ENCODE measurements at regions not wholly inside any gene's neighbourhood (a gene's known extent, or its start where the extent isn't known, plus 50 kb on each side); places are given as distances from the start of the nearest gene placed in this dataset.

DNA sequence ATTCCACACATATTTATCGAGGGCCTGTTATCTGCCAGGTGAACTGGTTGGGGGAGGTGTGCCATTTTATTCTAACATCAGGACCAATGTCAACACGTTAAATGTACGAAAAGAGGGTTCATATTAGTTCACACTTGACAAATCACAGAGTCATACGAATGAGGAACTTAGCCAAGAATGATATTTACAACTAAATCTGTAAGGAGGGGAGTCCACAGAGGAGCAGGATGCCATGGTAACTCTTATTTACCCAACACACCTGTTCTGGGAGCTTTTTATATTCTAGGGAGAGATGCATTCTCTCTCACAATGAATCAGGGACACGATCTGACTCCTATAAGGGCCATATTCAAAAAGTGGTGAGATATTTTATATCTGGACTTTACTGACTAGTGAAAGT lies 144.1 kb downstream of the CDC42EP3 start:
- Histone ChIP-seq H3K9me3 (no peaks in the 10 kb centered on the region), H3K27ac (no peak overlapping the region), H3K4me1 (replicated peaks) (no peaks in the 10 kb centered on the region), H3K27me3 (replicated peaks; ENCODE audit: insufficient read depth) (no peaks in the 10 kb centered on the region), H3K36me3 (no peaks in the 10 kb centered on the region), H3K4me3 (no peak overlapping the region)
- TF ChIP-seq, protein P1, sequence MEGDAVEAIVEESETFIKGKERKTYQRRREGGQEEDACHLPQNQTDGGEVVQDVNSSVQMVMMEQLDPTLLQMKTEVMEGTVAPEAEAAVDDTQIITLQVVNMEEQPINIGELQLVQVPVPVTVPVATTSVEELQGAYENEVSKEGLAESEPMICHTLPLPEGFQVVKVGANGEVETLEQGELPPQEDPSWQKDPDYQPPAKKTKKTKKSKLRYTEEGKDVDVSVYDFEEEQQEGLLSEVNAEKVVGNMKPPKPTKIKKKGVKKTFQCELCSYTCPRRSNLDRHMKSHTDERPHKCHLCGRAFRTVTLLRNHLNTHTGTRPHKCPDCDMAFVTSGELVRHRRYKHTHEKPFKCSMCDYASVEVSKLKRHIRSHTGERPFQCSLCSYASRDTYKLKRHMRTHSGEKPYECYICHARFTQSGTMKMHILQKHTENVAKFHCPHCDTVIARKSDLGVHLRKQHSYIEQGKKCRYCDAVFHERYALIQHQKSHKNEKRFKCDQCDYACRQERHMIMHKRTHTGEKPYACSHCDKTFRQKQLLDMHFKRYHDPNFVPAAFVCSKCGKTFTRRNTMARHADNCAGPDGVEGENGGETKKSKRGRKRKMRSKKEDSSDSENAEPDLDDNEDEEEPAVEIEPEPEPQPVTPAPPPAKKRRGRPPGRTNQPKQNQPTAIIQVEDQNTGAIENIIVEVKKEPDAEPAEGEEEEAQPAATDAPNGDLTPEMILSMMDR (IDR thresholded peaks at IDR 0.05), result no peak
- no peak for TF ChIP-seq POLR2AphosphoS5 (IDR thresholded peaks at IDR 0.05)
- TF ChIP-seq POLR2A (IDR thresholded peaks at IDR 0.05), result no peak
- intact Hi-C loops (cut with DNase I), result no loop called here
- WGBS, result 59% methylated on average over 5 of the region's 5 CpGs
- no peak for DNase-seq (ENCODE audit: low spot score)

DNA sequence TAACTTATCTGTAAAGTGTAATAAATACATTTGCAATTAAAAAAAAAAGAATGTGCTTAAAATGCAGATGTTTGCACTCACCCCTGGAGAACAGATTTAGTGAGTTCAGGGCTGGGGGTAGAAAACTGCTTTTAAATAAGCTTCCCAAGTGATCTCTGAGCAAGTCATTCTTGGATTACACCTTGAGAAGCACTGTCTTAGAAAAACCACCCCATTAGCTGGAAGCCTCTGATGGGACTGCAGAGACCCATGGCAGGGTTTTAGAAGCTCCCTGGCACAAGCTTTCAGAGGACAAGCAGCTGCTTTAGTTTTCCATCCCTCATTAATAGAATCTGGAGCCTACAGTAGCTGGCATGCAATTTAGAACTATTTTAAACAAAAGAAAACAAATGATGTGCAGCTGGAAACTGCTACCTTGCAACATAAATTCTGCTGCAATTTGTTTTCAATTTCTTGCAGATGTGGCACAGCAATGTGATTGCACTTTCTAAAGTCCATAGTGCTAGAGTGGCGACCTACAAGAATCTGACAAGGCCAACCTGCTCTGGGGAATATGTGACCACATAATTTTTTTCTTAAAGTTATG lies 141.5 kb downstream of the CDC42EP3 start:
- no peaks in the 10 kb centered on the region for H3K4me1 ChIP-seq (replicated peaks)
- DNase-seq (ENCODE audit: low spot score), result no peak
- intact Hi-C loops (cut with DNase I), result loop anchor here (10.0 kb wide), 1 partner anchor 115 kb away; no protein-coding TSS in a partner anchor

DNA sequence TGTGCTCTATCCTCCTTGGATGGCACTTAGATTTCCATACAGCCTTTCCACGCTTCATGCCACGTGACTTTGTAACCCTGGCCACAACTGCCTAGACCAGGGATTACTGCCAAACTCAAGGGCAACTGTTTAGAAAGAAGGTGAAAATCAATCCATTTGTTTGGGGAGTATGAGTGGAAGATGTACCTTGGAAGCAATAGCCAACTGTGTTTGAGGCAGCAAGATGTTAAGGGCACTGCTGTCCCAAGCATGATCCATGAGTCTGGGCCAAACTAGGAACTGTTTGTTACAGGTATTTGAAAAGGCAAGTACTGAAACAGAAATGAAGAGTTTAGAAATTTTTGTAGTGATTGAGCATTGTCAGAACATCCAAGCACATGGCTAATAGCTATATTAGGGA lies 138.9 kb downstream of the CDC42EP3 start:
- WGBS, result 94% methylated on average over 2 of the region's 2 CpGs
- intact Hi-C loops (cut with DNase I), result loop anchor here (10.0 kb wide), 1 partner anchor 118 kb away; no protein-coding TSS in a partner anchor
- H3K4me1 ChIP-seq (replicated peaks), result no peaks in the 10 kb centered on the region
- H3K4me3 ChIP-seq, result no peak overlapping the region
- TF ChIP-seq POLR2A (IDR thresholded peaks at IDR 0.05) (no peak), POLR2AphosphoS5 (IDR thresholded peaks at IDR 0.05) (no peak)
- TF ChIP-seq, protein P1 (IDR thresholded peaks at IDR 0.05), result no peak
- no peak overlapping the region for H3K27ac ChIP-seq
- DNase-seq (ENCODE audit: low spot score), result no peak
- no peaks in the 10 kb centered on the region for H3K9me3 ChIP-seq
- no peaks in the 10 kb centered on the region for H3K36me3 ChIP-seq
- no peaks in the 10 kb centered on the region for H3K27me3 ChIP-seq (replicated peaks; ENCODE audit: insufficient read depth)

More for the DNA sequence above, 141.5 kb downstream of the CDC42EP3 start:
- Histone ChIP-seq H3K9me3 (no peaks in the 10 kb centered on the region), H3K36me3 (no peaks in the 10 kb centered on the region), H3K4me3 (no peak overlapping the region), H3K27ac (no peak overlapping the region), H3K27me3 (replicated peaks; ENCODE audit: insufficient read depth) (no peaks in the 10 kb centered on the region)
- TF ChIP-seq POLR2AphosphoS5 (IDR thresholded peaks at IDR 0.05), result no peak
- TF ChIP-seq POLR2A (IDR thresholded peaks at IDR 0.05), result no peak
- TF ChIP-seq, protein P1 (IDR thresholded peaks at IDR 0.05), result no peak
- 97% methylated on average over 1 of the region's 1 CpG for WGBS

DNA sequence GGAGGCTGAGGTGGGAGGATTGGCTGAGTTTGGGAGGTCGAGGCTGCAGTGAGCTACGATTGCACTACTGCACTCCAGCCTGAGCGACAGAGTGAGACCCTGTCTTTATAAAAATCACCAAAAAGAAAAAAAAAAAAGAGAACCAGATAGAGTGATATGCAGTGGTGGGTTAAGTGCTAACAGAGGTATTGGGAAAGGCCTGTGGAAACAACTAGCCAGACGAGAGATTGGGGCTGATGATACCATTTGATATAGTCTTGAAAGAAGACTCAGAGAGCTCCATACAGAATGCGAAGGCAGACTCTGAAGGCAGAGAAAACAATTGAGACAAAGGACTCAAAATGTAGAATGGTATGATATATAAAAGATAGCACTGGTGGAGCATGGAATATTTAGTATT lies 134.1 kb downstream of the CDC42EP3 start:
- 95% methylated on average over 5 of the region's 5 CpGs for WGBS
- H3K27ac ChIP-seq, result no peak overlapping the region
- no peaks in the 10 kb centered on the region for H3K27me3 ChIP-seq (replicated peaks; ENCODE audit: insufficient read depth)
- H3K4me1 ChIP-seq (replicated peaks), result no peaks in the 10 kb centered on the region
- H3K9me3 ChIP-seq, result no peaks in the 10 kb centered on the region
- H3K36me3 ChIP-seq, result no peaks in the 10 kb centered on the region
- TF ChIP-seq POLR2AphosphoS5 (IDR thresholded peaks at IDR 0.05) (no peak), POLR2A (IDR thresholded peaks at IDR 0.05) (no peak)
- TF ChIP-seq, protein P1 (IDR thresholded peaks at IDR 0.05), result no peak
- no peak overlapping the region for H3K4me3 ChIP-seq
- intact Hi-C loops (cut with DNase I), result loop anchor here (10.0 kb wide), 1 partner anchor 123 kb away; no protein-coding TSS in a partner anchor
- no peak for DNase-seq (ENCODE audit: low spot score)

DNA sequence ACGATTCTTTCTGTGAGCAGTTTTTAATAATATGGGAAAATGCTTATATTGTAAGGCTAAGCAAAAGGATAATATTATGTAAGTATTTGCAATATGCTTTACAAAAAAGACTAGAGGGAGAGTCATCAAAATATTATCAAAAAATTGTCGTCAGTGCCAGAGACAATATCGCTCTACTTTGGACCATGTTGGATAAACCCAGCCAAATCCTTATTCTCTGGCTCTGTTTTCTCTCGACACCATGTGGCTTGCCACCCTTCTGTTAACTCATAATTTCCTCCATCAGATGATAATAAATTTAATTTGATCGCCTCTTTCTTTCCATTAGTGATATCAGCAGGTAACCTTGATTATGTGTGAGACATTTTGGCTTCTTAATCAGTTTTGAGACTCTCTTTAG lies 129.9 kb downstream of the CDC42EP3 start:
- no peaks in the 10 kb centered on the region for H3K9me3 ChIP-seq
- H3K4me1 ChIP-seq (replicated peaks), result no peaks in the 10 kb centered on the region
- no peak overlapping the region for H3K4me3 ChIP-seq
- no peak for DNase-seq (ENCODE audit: low spot score)
- 85% methylated on average over 5 of the region's 5 CpGs for WGBS
- TF ChIP-seq POLR2A (IDR thresholded peaks at IDR 0.05), result no peak
- TF ChIP-seq POLR2AphosphoS5 (IDR thresholded peaks at IDR 0.05), result no peak
- TF ChIP-seq, protein P1 (IDR thresholded peaks at IDR 0.05), result no peak
- H3K36me3 ChIP-seq, result no peaks in the 10 kb centered on the region
- no peak overlapping the region for H3K27ac ChIP-seq
- intact Hi-C loops (cut with DNase I), result no loop called here
- no peaks in the 10 kb centered on the region for H3K27me3 ChIP-seq (replicated peaks; ENCODE audit: insufficient read depth)
